ENCODE measurements at regions not wholly inside any gene's neighbourhood (a gene's known extent, or its start where the extent isn't known, plus 50 kb on each side); places are given as distances from the start of the nearest gene placed in this dataset.
A peak's percentile ranks its signal among the peaks of the same experiment; 100 is the strongest.

- H3K4me2 ChIP-seq (ENCODE audit: low read depth, low read length): no peak overlapping the region
- no peak overlapping the region for H2AFZ ChIP-seq (ENCODE audit: low read length)
- ChIA-PET POLR2A (no interaction called here), CTCF (ENCODE audit: low intra/inter-chr PET ratio, low total read pairs) (no interaction called here)
- BruUV-seq (replicated peaks): no TSS peak
- no peak overlapping the region for H3K27ac ChIP-seq (ENCODE audit: extremely low read length, insufficient read depth, low read length)
- no peaks in the 10 kb centered on the region; the same call in 1 of the 2 replicates for H4K20me1 ChIP-seq (ENCODE audit: insufficient read depth, low read length)
- H3K4me3 ChIP-seq (replicated peaks in 1 of 3; ENCODE audit: insufficient read depth in 1 of 3, low read depth in 2 of 3, low read length in 3 of 3): no peak overlapping the region
- intact Hi-C loops (cut with micrococcal nuclease; ENCODE audit: unreplicated experiment) (no loop called here), in situ Hi-C loops (cut with HindIII; ENCODE audit: extremely low pct_ligation_motif_present, low pct_unique_long_range_greater_than_20kb) (no loop called here)
- WGBS (ENCODE audit: low lambda C conversion rate): 21% methylated on average over 9 of the region's 10 CpGs
- ATAC-seq: no peak
- H3K27me3 ChIP-seq (ENCODE audit: control insufficient read depth in 1 of 2, insufficient read depth in 2 of 2, low read length in 2 of 2): peaks cover 4 to 91% of the 10 kb centered on the region in 2 experiments; a peak in 4 of 5 replicates
- no peak for DNase-seq (ENCODE audit: low spot score)
- no peak for FAIRE-seq
- no peaks in the 10 kb centered on the region for H3K9me3 ChIP-seq (ENCODE audit: low read length)
- no peaks in the 10 kb centered on the region for H3K4me1 ChIP-seq (ENCODE audit: insufficient read depth, low read length)
- TF ChIP-seq GMEB2 (CRISPR knock-in tag; IDR thresholded peaks at IDR 0.05; ENCODE audit: low read depth): no peak
- TF ChIP-seq SRSF1 (optimal IDR thresholded peaks at IDR 0.05; ENCODE audit: low read depth, low read length): no peak
- no peak for TF ChIP-seq ZNF138 (CRISPR knock-in tag; IDR thresholded peaks at IDR 0.05; ENCODE audit: low read depth)
- no peaks in the 10 kb centered on the region for H3K79me2 ChIP-seq (ENCODE audit: insufficient read depth, low read length)
- H3K9ac ChIP-seq (ENCODE audit: insufficient read depth, low read depth, low read length): no peak overlapping the region
- no peaks in the 10 kb centered on the region for H3K36me3 ChIP-seq (replicated peaks in 1 of 2; ENCODE audit: control insufficient read depth in 1 of 2, insufficient read depth in 2 of 2, low read length in 2 of 2)
Observed at GRCh38 chr2:120828066-120828465, 92.4 kb downstream of the GLI2 start.

GRCh38 chr2:120828829-120829632, 93.4 kb downstream of the GLI2 start:
- FAIRE-seq (no peak), DNase-seq (ENCODE audit: low spot score) (no peak), ATAC-seq (no peak)
- H3K4me1 ChIP-seq (ENCODE audit: insufficient read depth, low read length): no peaks in the 10 kb centered on the region
- H3K4me3 ChIP-seq (replicated peaks in 1 of 3; ENCODE audit: insufficient read depth in 1 of 3, low read depth in 2 of 3, low read length in 3 of 3): no peak overlapping the region
- H3K4me2 ChIP-seq (ENCODE audit: low read depth, low read length): no peak overlapping the region
- TF ChIP-seq KDM5A (IDR thresholded peaks at IDR 0.05; ENCODE audit: borderline replicate concordance, low read length) (no peak), NR2F2 (IDR thresholded peaks at IDR 0.05; ENCODE audit: borderline replicate concordance, low read depth) (no peak), MNT (IDR thresholded peaks at IDR 0.05) (peak; percentile 76)
- peaks cover 3 to 82% of the 10 kb centered on the region in 2 experiments; a peak in 4 of 5 replicates for H3K27me3 ChIP-seq (ENCODE audit: control insufficient read depth in 1 of 2, insufficient read depth in 2 of 2, low read length in 2 of 2)
- H3K79me2 ChIP-seq (ENCODE audit: insufficient read depth, low read length): no peaks in the 10 kb centered on the region
- WGBS (ENCODE audit: low lambda C conversion rate): 36% methylated on average over 14 of the region's 14 CpGs
- ChIA-PET POLR2A (no interaction called here), CTCF (ENCODE audit: low intra/inter-chr PET ratio, low total read pairs) (no interaction called here)
- no peaks in the 10 kb centered on the region for H3K9me3 ChIP-seq (ENCODE audit: low read length)
- in situ Hi-C loops (cut with HindIII; ENCODE audit: extremely low pct_ligation_motif_present, low pct_unique_long_range_greater_than_20kb) (no loop called here), intact Hi-C loops (cut with micrococcal nuclease; ENCODE audit: unreplicated experiment) (no loop called here)
- no TSS peak for BruUV-seq (replicated peaks)
- H3K27ac ChIP-seq (ENCODE audit: extremely low read length, insufficient read depth, low read length): no peak overlapping the region
- H3K36me3 ChIP-seq (replicated peaks in 1 of 2; ENCODE audit: control insufficient read depth in 1 of 2, insufficient read depth in 2 of 2, low read length in 2 of 2): no peaks in the 10 kb centered on the region
- no peaks in the 10 kb centered on the region; the same call in 1 of the 2 replicates for H4K20me1 ChIP-seq (ENCODE audit: insufficient read depth, low read length)
- H3K9ac ChIP-seq (ENCODE audit: insufficient read depth, low read depth, low read length): no peak overlapping the region
- no peak overlapping the region for H2AFZ ChIP-seq (ENCODE audit: low read length)

Data from HepG2 (cell line).